SK-N-SH treated with all-trans-retinoic acid at 6 μM for 48 hours (cell line): ENCODE measurements at regions not wholly inside any gene's neighbourhood (a gene's known extent, or its start where the extent isn't known, plus 50 kb on each side); places are given as distances from the start of the nearest gene placed in this dataset.

Source experiments
- BACH2 ChIP-seq: fragments of 250-450 bp; sonication (Bioruptor Pico); IDR thresholded peaks from 2 replicates; pipeline ENCODE4 v1.9.0; 2021; ENCODE audit warnings: mild to moderate bottlenecking, borderline replicate concordance
- PATZ1 ChIP-seq: fragments of 250-450 bp; sonication (Bioruptor Pico); IDR thresholded peaks from 2 replicates; pipeline ENCODE4 v1.8.0; 2020; ENCODE audit warnings: mild to moderate bottlenecking, moderate library complexity, borderline replicate concordance
- TCF4 ChIP-seq: fragments of 250-450 bp; sonication (Bioruptor Pico); IDR thresholded peaks from 2 replicates; pipeline ENCODE4 v1.8.0; 2021; ENCODE audit warnings: mild to moderate bottlenecking, moderate library complexity, borderline replicate concordance
- ZFP3 ChIP-seq: fragments of 250-450 bp; sonication (Bioruptor Pico); IDR thresholded peaks from 2 replicates; pipeline ENCODE4 v1.5.0; 2020; ENCODE audit warnings: mild to moderate bottlenecking, moderate library complexity
- ZNF565 ChIP-seq: fragments of 450-650 bp; formaldehyde crosslinking; conservative IDR thresholded peaks from 2 replicates; pipeline ENCODE4 v1.5.0; 2020; ENCODE audit warnings: low read depth, mild to moderate bottlenecking, moderate library complexity

GRCh38 chr5:38706376-38706775 is 139.4 kb upstream of the OSMR start:
- no peak for TF ChIP-seq BACH2 (CRISPR knock-in tag)
- TF ChIP-seq TCF4 (CRISPR knock-in tag) = no peak
- TF ChIP-seq ZFP3 (CRISPR knock-in tag) = no peak
- TF ChIP-seq PATZ1 (CRISPR knock-in tag) = no peak
- no peak for TF ChIP-seq ZNF565 (CRISPR knock-in tag)
